HG03039 (cell line): ENCODE measurements at regions not wholly inside any gene's neighbourhood (a gene's known extent, or its start where the extent isn't known, plus 50 kb on each side); places are given as distances from the start of the nearest gene placed in this dataset.
A peak's percentile ranks its signal among the peaks of the same experiment; 100 is the strongest.
"Not testable (repeated sequence)": the region's sequence is repeated elsewhere in the genome, so short reads cannot be mapped to it uniquely, and the experiment has no call there.

Source experiments
- ATAC-seq: cut with Tn5 transposase; IDR thresholded peaks from one replicate; pipeline ENCODE4 v1.9.1; 2021; ENCODE audit warnings: mild to moderate bottlenecking, moderate library complexity; ENCODE audit not compliant: unreplicated experiment

GRCh38 chr5:102663749-102664530 lies 91.2 kb upstream of the PAM start:
- no peak for ATAC-seq

GRCh38 chr5:102664616-102665335 lies 90.3 kb upstream of the PAM start:
- ATAC-seq, result no peak

GRCh38 chr5:102666164-102666946 lies 88.8 kb upstream of the PAM start:
- ATAC-seq, result no peak

DNA sequence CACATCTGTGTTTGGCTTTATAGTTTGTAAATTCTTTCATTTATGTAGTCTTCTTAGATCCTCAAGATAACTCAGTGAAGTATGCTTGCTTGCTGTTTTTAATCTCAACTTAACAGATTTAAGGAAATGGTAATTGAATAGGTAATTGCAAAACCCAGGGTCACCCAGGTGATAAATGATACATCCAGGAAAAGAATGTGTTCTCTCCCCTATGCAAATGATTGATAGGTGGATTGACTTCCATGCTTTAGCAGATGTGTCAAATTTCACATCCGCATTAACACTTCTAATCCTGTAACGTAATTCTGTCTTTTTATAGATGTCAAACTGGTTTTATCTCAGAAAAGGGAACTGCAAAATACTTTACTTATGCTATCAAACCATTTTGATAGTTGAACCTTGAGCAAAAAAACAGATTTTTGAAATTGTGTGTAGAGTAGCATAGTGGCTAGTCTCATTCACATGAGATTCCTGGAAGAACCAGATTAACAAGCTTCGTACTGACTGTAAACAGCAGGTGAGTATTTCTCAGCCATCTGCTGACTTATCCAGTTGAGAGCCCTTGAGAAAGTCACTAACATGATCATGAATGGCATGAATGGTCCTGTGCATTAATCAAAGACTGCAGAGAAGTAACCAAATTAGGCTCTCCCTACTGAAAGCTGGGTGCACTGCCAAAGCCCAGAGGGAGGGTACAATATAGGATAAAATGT lies 86.7 kb upstream of the PAM start:
- ATAC-seq, result no peak

- ATAC-seq, result no peak
These were observed 84.8 kb upstream of the PAM start for GRCh38 chr5:102670224-102670836.

GRCh38 chr5:102671033-102671734 lies 83.9 kb upstream of the PAM start:
- ATAC-seq, result not testable (repeated sequence)

DNA sequence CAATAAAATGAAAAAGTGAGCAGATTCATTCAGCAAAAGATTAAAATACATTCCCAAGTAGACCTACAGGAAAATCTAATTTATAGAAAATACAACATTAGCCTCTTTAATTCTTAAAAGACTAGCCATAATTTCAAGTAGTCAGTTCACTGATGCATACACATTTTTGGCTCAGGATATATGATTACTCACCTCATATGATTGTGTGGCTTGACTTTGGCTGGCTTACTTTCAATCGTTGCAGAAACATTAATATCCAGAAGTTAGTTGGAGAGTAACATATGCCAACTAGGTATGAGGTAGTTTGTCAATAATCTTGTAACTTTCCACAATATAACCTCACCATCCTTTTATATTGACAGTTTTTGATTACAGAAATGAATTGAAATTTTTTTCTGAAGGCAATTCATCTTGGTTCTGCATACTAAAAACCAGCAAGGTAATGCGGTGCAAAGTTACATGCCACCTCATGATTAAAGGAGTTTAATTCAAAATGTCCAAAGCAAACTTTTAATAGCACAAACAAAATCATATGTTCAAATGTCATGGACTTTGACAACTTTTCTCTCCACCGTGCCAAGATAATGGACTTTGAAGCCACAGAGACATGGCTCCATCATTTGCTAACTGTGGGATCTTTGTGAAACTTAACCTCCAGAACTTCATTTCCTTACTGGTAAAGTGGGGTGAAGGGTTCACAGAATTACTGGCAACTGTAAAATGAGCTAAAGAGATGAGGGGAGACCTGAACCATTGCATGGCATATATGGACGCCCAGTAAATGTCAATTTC lies 76.6 kb upstream of the PAM start:
- ATAC-seq, result no peak

GRCh38 chr5:102681403-102681983 lies 73.6 kb upstream of the PAM start:
- ATAC-seq, result peak; percentile 98

DNA sequence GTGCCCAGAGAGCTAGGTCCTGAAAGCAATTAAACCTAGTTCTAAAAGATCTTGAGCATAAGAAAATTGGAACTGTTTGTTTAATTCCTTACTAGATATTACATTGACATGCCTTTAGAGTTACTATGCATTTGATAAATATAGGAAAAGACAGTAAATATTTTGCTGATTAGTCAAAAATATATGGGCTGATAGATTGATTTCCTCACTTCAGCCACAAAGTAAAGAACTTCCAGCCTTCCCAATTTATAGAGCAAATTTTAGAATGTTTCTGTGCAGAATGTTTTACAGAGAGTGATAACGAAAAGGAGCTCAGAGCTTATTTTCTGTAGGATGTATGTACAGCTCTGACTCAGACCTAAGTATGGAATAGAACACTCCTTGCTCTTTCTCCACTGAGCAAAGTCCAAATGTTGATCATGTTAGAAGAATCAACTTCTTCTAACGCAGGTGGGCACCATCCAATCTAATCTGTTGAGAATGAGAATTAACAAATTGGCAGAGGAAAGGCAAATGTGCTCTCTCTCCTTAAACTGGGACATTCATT lies 72.9 kb upstream of the PAM start:
- no peak for ATAC-seq

- not testable (repeated sequence) for ATAC-seq
These were observed 67.0 kb upstream of the PAM start for GRCh38 chr5:102688076-102688475.

GRCh38 chr5:102688581-102689342 lies 66.3 kb upstream of the PAM start:
- not testable (repeated sequence) for ATAC-seq

- ATAC-seq, result no peak
These were observed 64.2 kb upstream of the PAM start for GRCh38 chr5:102690910-102691309.

DNA sequence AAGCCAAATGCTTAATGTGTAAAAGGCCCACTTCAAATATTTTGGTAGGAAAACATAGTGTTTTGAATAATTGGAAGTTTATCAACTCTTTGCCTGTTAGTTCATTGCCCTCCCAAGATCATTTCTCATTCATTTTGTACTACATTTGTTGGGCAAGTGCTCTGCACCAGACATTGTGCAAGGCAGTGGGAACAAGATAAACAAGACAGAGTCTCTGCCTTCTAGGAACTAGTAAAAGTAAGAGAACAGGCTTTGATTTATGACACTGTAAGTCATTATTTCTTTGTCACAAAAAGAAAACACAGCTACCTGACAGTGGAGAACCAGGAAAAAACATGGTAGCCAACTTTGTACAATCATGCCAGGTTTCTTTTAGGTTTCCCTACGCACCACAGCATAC lies 63.7 kb upstream of the PAM start:
- ATAC-seq, result no peak

DNA sequence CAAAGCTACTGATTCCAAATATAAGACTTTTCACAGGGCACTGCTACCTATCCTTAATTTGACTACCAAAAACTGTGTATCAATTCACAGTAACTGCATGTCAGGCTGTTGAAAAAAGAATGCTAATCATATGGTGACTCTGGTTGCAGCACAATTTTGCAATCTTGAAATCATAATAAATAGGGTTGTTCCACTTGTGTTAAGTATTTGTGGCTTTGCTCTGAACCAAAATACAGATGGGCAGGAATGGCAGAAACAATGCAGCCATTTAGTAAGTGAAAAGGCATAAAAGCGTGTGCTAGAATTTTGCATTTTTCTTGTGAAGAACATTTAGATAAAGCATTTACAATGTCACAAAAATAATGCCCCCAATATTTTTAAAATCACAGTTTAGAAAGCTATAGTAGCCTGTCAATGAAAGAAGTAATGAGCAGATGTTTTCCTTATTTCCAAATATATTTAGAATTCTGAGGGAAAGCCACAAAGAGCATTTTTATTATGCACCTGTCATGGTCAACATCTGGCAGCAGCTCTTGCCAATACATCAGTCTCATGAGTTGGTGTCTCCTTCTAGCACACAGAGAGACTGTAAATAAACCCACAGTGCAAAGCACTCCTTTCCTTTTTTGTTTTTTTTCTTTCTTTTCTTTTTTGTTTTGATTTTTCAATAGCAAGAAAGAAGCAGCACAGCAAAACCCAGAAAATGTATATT lies 54.8 kb upstream of the PAM start:
- ATAC-seq, result no peak

GRCh38 chr5:102700916-102701315 lies 54.2 kb upstream of the PAM start:
- no peak for ATAC-seq

- ATAC-seq, result no peak
These were observed 53.4 kb upstream of the PAM start for GRCh38 chr5:102701748-102702147.
